Amniotic epithelial cell (primary cell): ENCODE measurements at regions not wholly inside any gene's neighbourhood (a gene's known extent, or its start where the extent isn't known, plus 50 kb on each side); places are given as distances from the start of the nearest gene placed in this dataset.
A peak's percentile ranks its signal among the peaks of the same experiment; 100 is the strongest.
"Not testable (repeated sequence)": the region's sequence is repeated elsewhere in the genome, so short reads cannot be mapped to it uniquely, and the experiment has no call there.

Experiments
- DNase-seq: peaks from one replicate; pipeline ENCODE4 v3.0.0-alpha.2; 2010; ENCODE audit warnings: low read depth

DNA sequence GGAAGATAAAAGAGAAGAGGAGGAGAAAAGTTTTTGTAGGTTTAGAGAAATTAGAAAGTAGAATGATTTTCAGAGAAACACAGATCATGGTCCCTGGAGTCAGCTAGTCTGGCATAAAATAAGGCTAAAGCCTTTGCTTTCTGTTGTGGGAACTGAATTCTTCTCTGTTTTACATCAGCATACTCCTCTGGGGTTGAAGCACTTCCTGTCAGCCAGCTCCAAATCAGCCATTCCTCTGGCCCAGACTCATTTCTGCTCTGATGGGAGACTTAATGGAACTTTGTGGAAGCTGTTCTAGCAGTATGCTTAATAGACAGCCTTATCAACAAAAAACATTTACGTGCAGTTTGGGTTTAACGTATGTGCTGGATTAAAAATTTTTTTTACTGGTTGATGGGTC, 143.2 kb downstream of the HMHB1 start:
- DNase-seq, result peak; percentile 44

- no peak for DNase-seq
Observed at GRCh38 chr5:143957455-143957854, 145.5 kb downstream of the HMHB1 start.

- no peak for DNase-seq
Observed at GRCh38 chr5:143962201-143962600, 150.2 kb downstream of the HMHB1 start.

DNA sequence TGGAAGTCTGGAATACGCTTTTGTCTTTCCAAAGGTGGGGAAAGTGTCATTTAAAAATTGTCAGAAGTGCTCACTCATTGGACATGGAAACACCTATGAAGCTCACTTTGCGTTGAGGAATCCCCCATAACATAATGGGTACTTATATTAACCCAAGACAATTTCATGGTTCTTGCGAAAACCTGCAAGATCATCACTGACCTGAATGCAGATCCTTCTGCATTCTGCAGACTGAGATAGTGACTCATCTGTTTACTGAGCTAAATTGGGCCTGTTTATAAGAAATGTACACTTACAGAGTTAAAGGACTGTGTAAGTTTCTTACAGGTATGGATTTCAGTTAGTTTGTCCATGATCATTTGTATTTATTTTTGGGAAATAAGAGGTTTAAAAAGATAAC, 153.0 kb downstream of the HMHB1 start:
- DNase-seq, result peak; percentile 76

GRCh38 chr5:143966280-143966679, 154.3 kb downstream of the HMHB1 start:
- DNase-seq, result no peak

DNA sequence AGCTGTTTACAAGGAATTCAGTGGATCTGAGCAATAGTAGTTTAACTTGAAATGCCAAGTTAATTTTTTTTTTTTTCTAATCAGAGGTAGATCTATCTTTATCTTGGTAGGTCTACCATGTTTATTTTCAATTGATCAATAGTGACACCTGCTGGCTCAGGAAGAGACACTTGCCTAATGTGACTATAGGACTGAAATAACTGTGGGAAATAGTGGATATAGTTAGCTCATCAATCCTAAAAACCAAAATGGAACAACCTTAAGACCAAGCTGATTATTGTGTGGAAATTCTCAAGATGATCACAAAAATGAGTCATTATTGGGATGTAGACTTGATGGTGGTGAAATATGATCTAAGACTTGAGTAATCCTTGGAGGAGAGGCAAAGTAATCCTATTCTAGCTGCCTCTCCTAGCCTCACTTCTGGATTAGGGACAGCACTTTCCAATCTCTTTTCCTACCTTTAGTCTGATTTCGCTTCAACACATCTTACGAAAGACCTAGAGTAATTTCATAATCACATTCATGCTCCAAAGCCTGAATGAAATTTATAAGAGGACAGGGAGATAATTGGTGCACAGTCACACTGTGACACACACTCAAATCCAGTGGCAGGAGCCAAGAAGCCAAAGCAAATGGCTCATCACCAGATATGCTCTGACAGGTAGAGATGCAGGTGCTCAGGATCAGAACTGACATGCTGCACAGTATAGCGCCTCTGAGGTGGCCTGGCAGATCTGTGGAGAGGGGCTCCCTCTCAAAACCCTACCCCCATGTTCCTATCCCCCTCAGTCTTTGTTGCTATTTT, 156.3 kb downstream of the HMHB1 start:
- peak; percentile 93 for DNase-seq

GRCh38 chr5:143970159-143970558, 158.2 kb downstream of the HMHB1 start:
- DNase-seq, result no peak

DNA sequence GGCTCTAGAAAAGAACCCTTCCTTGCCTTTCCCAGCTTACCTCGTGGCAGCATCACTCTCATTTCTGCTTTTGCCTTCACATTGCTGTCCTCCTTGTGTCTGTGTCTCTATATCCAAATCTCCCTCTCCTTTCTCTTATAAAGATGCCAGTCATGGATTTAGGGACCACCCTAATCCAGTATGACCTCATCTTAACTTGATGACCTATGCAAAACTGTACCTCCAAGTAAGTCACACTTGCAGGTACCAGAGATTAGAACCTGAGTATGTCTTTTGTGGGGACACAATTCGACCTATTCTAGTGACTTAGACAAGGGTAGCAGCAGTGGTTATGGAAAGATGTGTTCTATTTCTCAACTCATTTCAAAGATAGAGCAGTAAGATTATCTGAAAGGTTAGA, 160.1 kb downstream of the HMHB1 start:
- DNase-seq, result no peak

DNA sequence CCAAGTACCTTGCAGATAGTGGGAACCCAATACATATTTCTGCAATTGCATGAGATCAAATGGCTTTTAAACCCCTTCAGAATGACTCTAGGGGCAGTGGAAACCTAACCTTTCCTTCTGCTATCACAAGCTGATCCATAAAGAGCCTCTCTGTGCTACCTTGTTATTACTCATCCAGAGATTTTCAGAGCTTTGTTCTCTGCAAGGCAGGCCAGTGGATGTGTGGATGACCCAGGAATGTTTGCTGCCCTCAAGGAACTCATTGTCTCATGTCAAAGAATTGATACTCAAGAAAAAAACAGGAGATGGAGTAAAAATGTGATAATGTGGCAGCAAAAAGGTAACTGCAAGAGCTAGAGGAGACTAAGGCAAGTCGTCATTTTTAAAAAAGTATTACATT, 164.1 kb downstream of the HMHB1 start:
- DNase-seq, result peak; percentile 24

GRCh38 chr5:143977891-143978461, 166.0 kb downstream of the HMHB1 start:
- DNase-seq, result peak; percentile 59

- DNase-seq, result no peak
Observed at GRCh38 chr5:143979044-143979690, 167.2 kb downstream of the HMHB1 start.

GRCh38 chr5:143980506-143980905, 168.5 kb downstream of the HMHB1 start:
- DNase-seq, result no peak

DNA sequence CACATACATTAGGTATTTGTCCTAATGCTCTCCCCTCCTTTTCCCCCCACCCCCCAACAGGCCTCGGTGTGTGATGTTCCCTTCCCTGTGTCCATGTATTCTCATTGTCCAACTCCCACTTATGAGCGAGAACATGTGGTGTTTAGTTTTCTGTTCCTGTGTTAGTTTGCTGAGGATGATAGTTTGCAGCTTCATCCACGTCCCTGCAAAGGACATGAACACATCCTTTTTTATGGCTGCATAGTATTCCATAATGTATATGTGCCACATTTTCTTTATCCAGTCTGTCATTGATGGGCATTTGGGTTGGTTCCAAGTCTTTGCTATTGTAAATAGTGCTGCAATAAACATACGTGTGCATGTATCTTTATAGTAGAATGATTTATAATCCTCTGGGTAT, 171.0 kb downstream of the HMHB1 start:
- DNase-seq, result not testable (repeated sequence)

- peak; percentile 97 for DNase-seq
Observed at GRCh38 chr5:143985832-143986515, 174.0 kb downstream of the HMHB1 start.

GRCh38 chr5:143986516-143987212, 174.7 kb downstream of the HMHB1 start:
- peak; percentile 86 for DNase-seq

DNA sequence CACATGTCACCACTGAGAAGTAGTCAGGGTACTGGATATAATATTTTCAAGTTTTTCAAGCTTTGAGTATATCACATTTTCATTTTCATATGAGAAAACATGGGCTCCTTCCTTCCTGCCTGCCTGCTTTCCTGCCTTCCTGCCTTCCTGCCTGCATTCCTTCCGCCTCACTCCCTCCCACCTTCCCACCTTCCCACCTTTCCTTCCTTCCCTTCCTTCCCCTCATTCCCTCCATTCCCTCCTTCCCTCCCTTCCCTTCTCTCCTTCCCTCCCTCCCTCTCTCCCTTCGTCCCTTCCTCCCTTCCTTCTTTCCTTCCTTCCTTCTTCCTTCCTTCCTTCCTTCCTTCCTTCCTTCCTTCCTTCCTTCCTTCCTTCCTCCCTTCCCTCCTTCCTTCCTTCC, 175.3 kb downstream of the HMHB1 start:
- no peak for DNase-seq

DNA sequence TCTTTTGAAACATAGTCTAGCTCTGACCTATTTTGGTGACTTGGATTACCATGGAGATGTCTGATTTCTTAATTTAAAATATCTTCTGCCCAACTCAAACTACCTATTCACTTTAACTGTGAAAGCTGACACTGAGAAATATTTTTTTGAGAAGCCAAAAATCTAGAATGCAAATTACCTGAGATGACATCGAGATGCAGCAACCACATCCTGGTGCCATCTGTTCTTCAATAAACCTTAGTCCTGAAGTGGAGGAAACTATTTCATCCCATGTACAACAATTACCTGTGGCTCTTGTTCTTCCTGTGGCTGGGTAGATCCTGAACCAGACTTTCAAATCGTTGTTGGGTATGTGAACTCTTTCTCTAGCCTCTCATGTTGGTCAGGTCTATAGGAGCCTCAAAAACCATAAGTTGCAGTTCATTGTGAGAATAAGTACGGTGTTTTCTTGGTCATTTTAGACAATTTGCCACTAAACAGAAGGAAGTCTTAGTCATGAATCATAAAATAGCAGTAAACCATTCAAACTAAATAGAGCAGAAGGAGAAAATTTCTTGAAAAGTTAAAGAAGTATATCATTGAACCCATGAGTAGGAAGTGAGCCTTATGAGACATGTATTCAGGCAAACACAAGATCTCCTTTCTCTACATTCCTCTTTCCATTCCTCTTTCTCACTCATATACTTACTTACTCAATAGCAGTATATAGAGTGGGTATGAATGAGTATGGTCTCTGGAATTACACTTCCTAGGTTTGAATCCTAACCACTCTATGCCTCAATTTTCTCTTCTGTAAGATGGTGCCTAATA, 176.0 kb downstream of the HMHB1 start:
- no peak for DNase-seq

GRCh38 chr5:143992496-143992895, 178.0 kb downstream of the YIPF5 start:
- no peak for DNase-seq

DNA sequence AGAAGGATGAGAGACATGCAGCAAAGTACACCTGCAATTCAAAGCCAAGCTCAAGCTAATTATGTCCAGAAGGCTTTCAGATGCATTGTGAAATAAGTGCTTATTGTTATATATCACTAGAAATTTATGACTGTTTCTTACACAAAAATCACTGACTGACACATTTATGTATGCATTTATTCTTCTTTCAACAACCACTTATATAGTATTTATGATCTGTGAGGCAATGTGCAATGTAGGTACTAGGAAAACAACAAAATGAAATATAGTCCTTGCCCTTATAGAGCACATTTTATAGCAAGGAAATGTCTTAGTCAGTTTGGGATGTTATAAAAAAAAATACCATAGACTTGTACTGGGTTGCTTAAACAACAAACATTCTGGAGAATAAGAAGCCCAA, 167.6 kb downstream of the YIPF5 start:
- peak; percentile 29 for DNase-seq

- DNase-seq, result no peak
Observed at GRCh38 chr5:144003636-144004035, 166.8 kb downstream of the YIPF5 start.

DNA sequence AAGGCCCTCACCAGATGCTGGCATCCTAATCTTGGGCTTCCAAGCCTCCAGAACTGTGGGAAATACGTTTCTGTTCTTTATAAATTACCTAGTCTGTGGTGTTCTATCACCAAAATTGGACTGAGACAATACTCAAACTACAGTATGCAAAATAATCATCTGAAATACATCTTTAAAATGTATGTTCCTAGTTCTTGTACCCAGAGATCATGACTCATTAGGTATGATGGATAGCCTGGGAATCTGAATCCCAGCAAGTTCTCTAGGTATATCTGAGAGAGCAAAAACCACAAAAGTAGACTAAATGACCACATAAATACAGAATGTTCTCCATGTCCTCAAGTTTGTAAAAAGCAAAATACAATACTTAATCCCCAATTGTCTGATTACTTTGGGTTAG, 166.3 kb downstream of the YIPF5 start:
- DNase-seq, result peak; percentile 99
